HepG2 (cell line): ENCODE measurements at regions not wholly inside any gene's neighbourhood (a gene's known extent, or its start where the extent isn't known, plus 50 kb on each side); places are given as distances from the start of the nearest gene placed in this dataset.

Source experiments
- ARID2 ChIP-seq: sonication (generic); formaldehyde crosslinking; IDR thresholded peaks from 2 replicates; pipeline ENCODE4 v1.8.1; 2022; ENCODE audit warnings: mild to moderate bottlenecking, missing genetic modification reagents, borderline replicate concordance
- ATF4 ChIP-seq, 2 experiments: fragments of 450-650 bp in 1 of 2; sonication (generic) in 1 of 2; formaldehyde crosslinking; IDR thresholded peaks; 2 replicates each; pipeline versions ENCODE4 v1.5.0 to v1.8.0; 2020 to 2022; ENCODE audit warnings: mild to moderate bottlenecking in 1 of 2, missing genetic modification reagents in 1 of 2
- CREB1 ChIP-seq, 2 experiments: fragments of 450-650 bp in 1 of 2; IDR thresholded peaks; 2 replicates each; pipeline ENCODE4 v1.6.1; 2016 to 2017; ENCODE audit warnings: control low read depth in 1 of 2, mild to moderate bottlenecking in 1 of 2, missing compliant biosample characterization in 1 of 2, missing genetic modification characterization in 1 of 2
- EP300 ChIP-seq, 3 experiments: sonication (generic) in 1 of 3; formaldehyde crosslinking in 1 of 3; IDR thresholded peaks; 2 replicates each; pipeline versions ENCODE4 v1.5.1 to v1.6.1; 2011 to 2020; ENCODE audit warnings: low read depth in 2 of 3, low read length in 2 of 3, borderline replicate concordance in 1 of 3, improper control_type of control experiment in 1 of 3, mild to moderate bottlenecking in 1 of 3, missing genetic modification reagents in 1 of 3, moderate library complexity in 1 of 3
- FOXP4 ChIP-seq: sonication (generic); formaldehyde crosslinking; IDR thresholded peaks from 2 replicates; pipeline ENCODE4 v1.4.0; 2020; ENCODE audit warnings: missing genetic modification reagents
- HMG20A ChIP-seq: IDR thresholded peaks from 2 replicates; pipeline ENCODE4 v1.6.1; 2016; ENCODE audit warnings: borderline replicate concordance
- IRF2 ChIP-seq: IDR thresholded peaks from 2 replicates; pipeline ENCODE4 v1.6.1; 2018; ENCODE audit warnings: missing genetic modification reagents, missing compliant biosample characterization
- ISL2 ChIP-seq: sonication (generic); formaldehyde crosslinking; IDR thresholded peaks from 2 replicates; pipeline ENCODE4 v1.5.0; 2020; ENCODE audit warnings: missing genetic modification reagents
- RNF219 ChIP-seq: sonication (generic); formaldehyde crosslinking; IDR thresholded peaks from 2 replicates; pipeline ENCODE4 v1.5.0; 2020; ENCODE audit warnings: mild to moderate bottlenecking, missing genetic modification reagents
- SOX5 ChIP-seq: IDR thresholded peaks from 2 replicates; pipeline ENCODE4 v1.6.1; 2016; ENCODE audit warnings: borderline replicate concordance
- TF ChIP-seq, protein P1 (sequence below): sonication (generic); formaldehyde crosslinking; conservative IDR thresholded peaks from 2 replicates; pipeline ENCODE4 v1.4.0; 2020; ENCODE audit warnings: mild to moderate bottlenecking, missing genetic modification reagents, moderate library complexity
- TF ChIP-seq, protein P2 (sequence below): sonication (generic); formaldehyde crosslinking; IDR thresholded peaks from 2 replicates; pipeline ENCODE4 v1.4.0; 2020; ENCODE audit warnings: missing genetic modification reagents
- TF ChIP-seq, protein P3 (sequence below): IDR thresholded peaks from 2 replicates; pipeline ENCODE4 v1.4.0; 2020; ENCODE audit warnings: mild to moderate bottlenecking, missing genetic modification reagents

DNA sequence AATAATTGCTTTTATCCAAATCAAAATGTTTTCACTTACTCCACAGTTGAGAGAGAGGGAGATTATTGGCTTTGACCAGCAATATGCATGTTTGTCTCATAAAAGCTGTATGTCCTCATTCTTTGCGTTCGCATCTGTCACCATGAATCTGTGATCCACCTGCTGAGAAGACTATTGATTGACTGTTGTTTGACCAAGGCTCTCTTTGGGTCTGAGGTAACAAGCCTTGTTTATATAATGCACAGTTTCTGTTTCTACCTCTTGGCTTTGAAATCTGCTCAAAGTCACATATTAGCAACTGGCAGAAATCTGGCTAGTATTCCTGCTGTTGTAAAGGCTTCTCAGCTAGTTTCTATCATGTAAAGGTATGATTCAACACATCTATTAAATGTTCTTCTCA, 157.0 kb downstream of the LYPLAL1 start (continued):
- TF ChIP-seq ATF4 (CRISPR knock-in tag; IDR thresholded peaks at IDR 0.05) (0 out of 4 replicates have a peak, but pooled peaks of 1 of the 2 experiments have one; percentile 31), HMG20A (peak; percentile 67; the same call in 1 of the 2 replicates), SOX5 (CRISPR knock-in tag) (peak; percentile 65), IRF2 (CRISPR knock-in tag) (peak; percentile 69), EP300 (IDR thresholded peaks at IDR 0.05; ENCODE audit: low read depth in 2 of 2, low read length in 2 of 2) (peak in 1 of 2 experiments; percentile 85; a peak in 2 of 4 replicates), EP300 (CRISPR knock-in tag; IDR thresholded peaks at IDR 0.05; ENCODE audit: borderline replicate concordance) (no peak), ARID2 (CRISPR knock-in tag) (no peak), CREB1 (IDR thresholded peaks at IDR 0.05) (peak; percentile 53), CREB1 (CRISPR knock-in tag; IDR thresholded peaks at IDR 0.05) (peak; percentile 50; the same call in 1 of the 2 replicates), RNF219 (CRISPR knock-in tag) (no peak), FOXP4 (peak; percentile 78), ISL2 (CRISPR knock-in tag) (peak; percentile 78)
- TF ChIP-seq, protein P1, sequence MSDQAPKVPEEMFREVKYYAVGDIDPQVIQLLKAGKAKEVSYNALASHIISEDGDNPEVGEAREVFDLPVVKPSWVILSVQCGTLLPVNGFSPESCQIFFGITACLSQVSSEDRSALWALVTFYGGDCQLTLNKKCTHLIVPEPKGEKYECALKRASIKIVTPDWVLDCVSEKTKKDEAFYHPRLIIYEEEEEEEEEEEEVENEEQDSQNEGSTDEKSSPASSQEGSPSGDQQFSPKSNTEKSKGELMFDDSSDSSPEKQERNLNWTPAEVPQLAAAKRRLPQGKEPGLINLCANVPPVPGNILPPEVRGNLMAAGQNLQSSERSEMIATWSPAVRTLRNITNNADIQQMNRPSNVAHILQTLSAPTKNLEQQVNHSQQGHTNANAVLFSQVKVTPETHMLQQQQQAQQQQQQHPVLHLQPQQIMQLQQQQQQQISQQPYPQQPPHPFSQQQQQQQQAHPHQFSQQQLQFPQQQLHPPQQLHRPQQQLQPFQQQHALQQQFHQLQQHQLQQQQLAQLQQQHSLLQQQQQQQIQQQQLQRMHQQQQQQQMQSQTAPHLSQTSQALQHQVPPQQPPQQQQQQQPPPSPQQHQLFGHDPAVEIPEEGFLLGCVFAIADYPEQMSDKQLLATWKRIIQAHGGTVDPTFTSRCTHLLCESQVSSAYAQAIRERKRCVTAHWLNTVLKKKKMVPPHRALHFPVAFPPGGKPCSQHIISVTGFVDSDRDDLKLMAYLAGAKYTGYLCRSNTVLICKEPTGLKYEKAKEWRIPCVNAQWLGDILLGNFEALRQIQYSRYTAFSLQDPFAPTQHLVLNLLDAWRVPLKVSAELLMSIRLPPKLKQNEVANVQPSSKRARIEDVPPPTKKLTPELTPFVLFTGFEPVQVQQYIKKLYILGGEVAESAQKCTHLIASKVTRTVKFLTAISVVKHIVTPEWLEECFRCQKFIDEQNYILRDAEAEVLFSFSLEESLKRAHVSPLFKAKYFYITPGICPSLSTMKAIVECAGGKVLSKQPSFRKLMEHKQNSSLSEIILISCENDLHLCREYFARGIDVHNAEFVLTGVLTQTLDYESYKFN (CRISPR knock-in tag), result peak; percentile 84
- TF ChIP-seq, protein P2, sequence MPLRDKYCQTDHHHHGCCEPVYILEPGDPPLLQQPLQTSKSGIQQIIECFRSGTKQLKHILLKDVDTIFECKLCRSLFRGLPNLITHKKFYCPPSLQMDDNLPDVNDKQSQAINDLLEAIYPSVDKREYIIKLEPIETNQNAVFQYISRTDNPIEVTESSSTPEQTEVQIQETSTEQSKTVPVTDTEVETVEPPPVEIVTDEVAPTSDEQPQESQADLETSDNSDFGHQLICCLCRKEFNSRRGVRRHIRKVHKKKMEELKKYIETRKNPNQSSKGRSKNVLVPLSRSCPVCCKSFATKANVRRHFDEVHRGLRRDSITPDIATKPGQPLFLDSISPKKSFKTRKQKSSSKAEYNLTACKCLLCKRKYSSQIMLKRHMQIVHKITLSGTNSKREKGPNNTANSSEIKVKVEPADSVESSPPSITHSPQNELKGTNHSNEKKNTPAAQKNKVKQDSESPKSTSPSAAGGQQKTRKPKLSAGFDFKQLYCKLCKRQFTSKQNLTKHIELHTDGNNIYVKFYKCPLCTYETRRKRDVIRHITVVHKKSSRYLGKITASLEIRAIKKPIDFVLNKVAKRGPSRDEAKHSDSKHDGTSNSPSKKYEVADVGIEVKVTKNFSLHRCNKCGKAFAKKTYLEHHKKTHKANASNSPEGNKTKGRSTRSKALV, result no peak
- TF ChIP-seq, protein P3, sequence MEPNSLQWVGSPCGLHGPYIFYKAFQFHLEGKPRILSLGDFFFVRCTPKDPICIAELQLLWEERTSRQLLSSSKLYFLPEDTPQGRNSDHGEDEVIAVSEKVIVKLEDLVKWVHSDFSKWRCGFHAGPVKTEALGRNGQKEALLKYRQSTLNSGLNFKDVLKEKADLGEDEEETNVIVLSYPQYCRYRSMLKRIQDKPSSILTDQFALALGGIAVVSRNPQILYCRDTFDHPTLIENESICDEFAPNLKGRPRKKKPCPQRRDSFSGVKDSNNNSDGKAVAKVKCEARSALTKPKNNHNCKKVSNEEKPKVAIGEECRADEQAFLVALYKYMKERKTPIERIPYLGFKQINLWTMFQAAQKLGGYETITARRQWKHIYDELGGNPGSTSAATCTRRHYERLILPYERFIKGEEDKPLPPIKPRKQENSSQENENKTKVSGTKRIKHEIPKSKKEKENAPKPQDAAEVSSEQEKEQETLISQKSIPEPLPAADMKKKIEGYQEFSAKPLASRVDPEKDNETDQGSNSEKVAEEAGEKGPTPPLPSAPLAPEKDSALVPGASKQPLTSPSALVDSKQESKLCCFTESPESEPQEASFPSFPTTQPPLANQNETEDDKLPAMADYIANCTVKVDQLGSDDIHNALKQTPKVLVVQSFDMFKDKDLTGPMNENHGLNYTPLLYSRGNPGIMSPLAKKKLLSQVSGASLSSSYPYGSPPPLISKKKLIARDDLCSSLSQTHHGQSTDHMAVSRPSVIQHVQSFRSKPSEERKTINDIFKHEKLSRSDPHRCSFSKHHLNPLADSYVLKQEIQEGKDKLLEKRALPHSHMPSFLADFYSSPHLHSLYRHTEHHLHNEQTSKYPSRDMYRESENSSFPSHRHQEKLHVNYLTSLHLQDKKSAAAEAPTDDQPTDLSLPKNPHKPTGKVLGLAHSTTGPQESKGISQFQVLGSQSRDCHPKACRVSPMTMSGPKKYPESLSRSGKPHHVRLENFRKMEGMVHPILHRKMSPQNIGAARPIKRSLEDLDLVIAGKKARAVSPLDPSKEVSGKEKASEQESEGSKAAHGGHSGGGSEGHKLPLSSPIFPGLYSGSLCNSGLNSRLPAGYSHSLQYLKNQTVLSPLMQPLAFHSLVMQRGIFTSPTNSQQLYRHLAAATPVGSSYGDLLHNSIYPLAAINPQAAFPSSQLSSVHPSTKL, result peak; percentile 92
